C4-2B (cell line): ENCODE measurements at regions not wholly inside any gene's neighbourhood (a gene's known extent, or its start where the extent isn't known, plus 50 kb on each side); places are given as distances from the start of the nearest gene placed in this dataset.

Experiments used
- H3K27ac ChIP-seq: fragments of 450-650 bp; 2 replicates; pipeline ENCODE4 v1.5.1; 2017
- CTCF ChIP-seq: fragments of 450-650 bp; conservative IDR thresholded peaks from 2 replicates; pipeline ENCODE4 v1.5.1; 2017; ENCODE audit warnings: mild to moderate bottlenecking
- ZFX ChIP-seq: fragments of 450-650 bp; IDR thresholded peaks from 2 replicates; pipeline ENCODE4 v1.6.1; 2017

- H3K27ac ChIP-seq = no peak overlapping the region
- TF ChIP-seq ZFX = no peak
- TF ChIP-seq CTCF = no peak
These were observed 339.1 kb downstream of the ZNF536 start for GRCh38 chr19:30711296-30711695.

GRCh38 chr19:30710721-30711120 is 338.5 kb downstream of the ZNF536 start:
- no peak for TF ChIP-seq CTCF
- H3K27ac ChIP-seq = no peak overlapping the region

GRCh38 chr19:30708416-30709178 is 336.4 kb downstream of the ZNF536 start:
- TF ChIP-seq CTCF = no peak
- no peak overlapping the region for H3K27ac ChIP-seq

GRCh38 chr19:30704771-30705330 is 332.7 kb downstream of the ZNF536 start:
- H3K27ac ChIP-seq = no peak overlapping the region
- TF ChIP-seq CTCF (no peak), ZFX (no peak)

- no peak overlapping the region for H3K27ac ChIP-seq
- no peak for TF ChIP-seq ZFX
- TF ChIP-seq CTCF = no peak
These were observed 331.5 kb downstream of the ZNF536 start for GRCh38 chr19:30703645-30704044.

GRCh38 chr19:30701178-30701577 is 329.0 kb downstream of the ZNF536 start:
- TF ChIP-seq CTCF (no peak), ZFX (no peak)
- H3K27ac ChIP-seq = no peak overlapping the region

- no peak for TF ChIP-seq ZFX
- no peak for TF ChIP-seq CTCF
- no peak overlapping the region for H3K27ac ChIP-seq
These were observed 327.7 kb downstream of the ZNF536 start for GRCh38 chr19:30699871-30700280.
